ENCODE measurements at regions not wholly inside any gene's neighbourhood (a gene's known extent, or its start where the extent isn't known, plus 50 kb on each side); places are given as distances from the start of the nearest gene placed in this dataset.

GRCh38 chr7:131203291-131203976 is 124.2 kb upstream of the MKLN1 start:
- Histone ChIP-seq H3K4me3 (replicated peaks in 1 of 3; ENCODE audit: low read depth in 2 of 3, low read length in 3 of 3) (no peak overlapping the region), H3K4me2 (replicated peaks; ENCODE audit: extremely low read depth, low read length, poor library complexity, severe bottlenecking) (no peak overlapping the region), H3K27me3 (ENCODE audit: control insufficient read depth in 2 of 2, insufficient read depth in 2 of 2, low read length in 2 of 2) (no peaks in the 10 kb centered on the region), H3K4me1 (ENCODE audit: control insufficient read depth in 1 of 2, insufficient read depth in 2 of 2, low read length in 2 of 2) (no peaks in the 10 kb centered on the region), H3K9ac (ENCODE audit: insufficient read depth, low read length, poor library complexity, severe bottlenecking) (no peak overlapping the region), H3K27ac (ENCODE audit: low read depth in 1 of 2, low read length in 2 of 2) (no peak overlapping the region), H3K36me3 (replicated peaks in 1 of 2; ENCODE audit: control insufficient read depth in 1 of 2, insufficient read depth in 2 of 2, low read length in 2 of 2) (no peaks in the 10 kb centered on the region), H4K20me1 (ENCODE audit: insufficient read depth, low read length) (no peaks in the 10 kb centered on the region), H3K9me3 (replicated peaks in 1 of 2; ENCODE audit: control insufficient read depth in 1 of 2, insufficient read depth in 1 of 2, low read length in 2 of 2) (no peaks in the 10 kb centered on the region), H2AFZ (ENCODE audit: insufficient read depth, low read depth, low read length, poor library complexity, severe bottlenecking) (no peak overlapping the region), H3K79me2 (ENCODE audit: insufficient read depth, low read length) (no peaks in the 10 kb centered on the region)
- no peak for DNase-seq
- no peaks in the 10 kb centered on the region for H3K4me1 Mint-ChIP-seq
- WGBS (ENCODE audit: insufficient coverage), result 94% methylated on average over 3 of the region's 5 CpGs
- no peaks in the 10 kb centered on the region for H3K9me3 Mint-ChIP-seq
- no peaks in the 10 kb centered on the region for H3K36me3 Mint-ChIP-seq
- TF ChIP-seq CTCF (IDR thresholded peaks at IDR 0.05), result no peak
- H3K27ac Mint-ChIP-seq, result peak overlapping the region in 1 of 7 donors; percentile 45
- no peak overlapping the region for H3K4me3 Mint-ChIP-seq
- peaks cover 0 to 8% (median 1%) of the 10 kb centered on the region in 3 donors for H3K27me3 Mint-ChIP-seq (ENCODE audit: low read depth in 3 of 3)
- intact Hi-C loops (cut with micrococcal nuclease), result loop anchor here in 1 of 2 donors (10.0 kb wide), 1 partner anchor 61 kb away; no protein-coding TSS in a partner anchor

GRCh38 chr7:131208777-131209176 is 118.9 kb upstream of the MKLN1 start:
- DNase-seq, result no peak
- H3K4me2 ChIP-seq (replicated peaks; ENCODE audit: extremely low read depth, low read length, poor library complexity, severe bottlenecking), result no peak overlapping the region
- no peaks in the 10 kb centered on the region for H3K27me3 ChIP-seq (ENCODE audit: control insufficient read depth in 2 of 2, insufficient read depth in 2 of 2, low read length in 2 of 2)
- H3K27ac Mint-ChIP-seq, result peak overlapping the region in 1 of 7 donors; percentile 4
- no peak overlapping the region for H3K4me3 Mint-ChIP-seq
- no peaks in the 10 kb centered on the region for H3K9me3 Mint-ChIP-seq
- 86% methylated on average over 2 of the region's 3 CpGs for WGBS (ENCODE audit: insufficient coverage)
- no peak for TF ChIP-seq CTCF (IDR thresholded peaks at IDR 0.05)
- H3K4me1 Mint-ChIP-seq, result no peaks in the 10 kb centered on the region
- intact Hi-C loops (cut with micrococcal nuclease), result loop anchor here in 1 of 2 donors (10.0 kb wide), 1 partner anchor 56 kb away; no protein-coding TSS in a partner anchor
- no peaks in the 10 kb centered on the region for H3K4me1 ChIP-seq (ENCODE audit: control insufficient read depth in 1 of 2, insufficient read depth in 2 of 2, low read length in 2 of 2)
- H3K27me3 Mint-ChIP-seq (ENCODE audit: low read depth in 3 of 3), result peaks cover 1 to 4% (median 4%) of the 10 kb centered on the region in 3 donors
- H3K27ac ChIP-seq (ENCODE audit: low read depth in 1 of 2, low read length in 2 of 2), result no peak overlapping the region
- no peaks in the 10 kb centered on the region for H3K36me3 Mint-ChIP-seq
- no peak overlapping the region for H3K4me3 ChIP-seq (replicated peaks in 1 of 3; ENCODE audit: low read depth in 2 of 3, low read length in 3 of 3)
- no peak overlapping the region for H2AFZ ChIP-seq (ENCODE audit: insufficient read depth, low read depth, low read length, poor library complexity, severe bottlenecking)
- no peaks in the 10 kb centered on the region for H3K36me3 ChIP-seq (replicated peaks in 1 of 2; ENCODE audit: control insufficient read depth in 1 of 2, insufficient read depth in 2 of 2, low read length in 2 of 2)
- H3K79me2 ChIP-seq (ENCODE audit: insufficient read depth, low read length), result no peaks in the 10 kb centered on the region
- no peak overlapping the region for H3K9ac ChIP-seq (ENCODE audit: insufficient read depth, low read length, poor library complexity, severe bottlenecking)
- no peaks in the 10 kb centered on the region for H3K9me3 ChIP-seq (replicated peaks in 1 of 2; ENCODE audit: control insufficient read depth in 1 of 2, insufficient read depth in 1 of 2, low read length in 2 of 2)
- H4K20me1 ChIP-seq (ENCODE audit: insufficient read depth, low read length), result no peaks in the 10 kb centered on the region

Measured in CD14-positive monocyte (primary cell).